Mammary epithelial cell (primary cell): ENCODE measurements at regions not wholly inside any gene's neighbourhood (a gene's known extent, or its start where the extent isn't known, plus 50 kb on each side); places are given as distances from the start of the nearest gene placed in this dataset.
"Not testable (repeated sequence)": the region's sequence is repeated elsewhere in the genome, so short reads cannot be mapped to it uniquely, and the experiment has no call there.

Source experiments
- EZH2 ChIP-seq: IDR thresholded peaks from 2 replicates; pipeline ENCODE4 v1.6.1; 2012; ENCODE audit warnings: low read length, inconsistent platforms, borderline replicate concordance
- TF ChIP-seq, protein P1 (sequence below), 2 donors: IDR thresholded peaks in 1 of 2; conservative IDR thresholded peaks in 1 of 2; 2 replicates each; pipeline ENCODE4 v1.5.1; 2011 to 2012; ENCODE audit warnings: inconsistent platforms in 2 of 2, low read length in 2 of 2, mild to moderate bottlenecking in 2 of 2, control low read depth in 1 of 2, low read depth in 1 of 2; ENCODE audit not compliant: insufficient read depth in 1 of 2; ENCODE audit errors: extremely low read depth in 1 of 2

DNA sequence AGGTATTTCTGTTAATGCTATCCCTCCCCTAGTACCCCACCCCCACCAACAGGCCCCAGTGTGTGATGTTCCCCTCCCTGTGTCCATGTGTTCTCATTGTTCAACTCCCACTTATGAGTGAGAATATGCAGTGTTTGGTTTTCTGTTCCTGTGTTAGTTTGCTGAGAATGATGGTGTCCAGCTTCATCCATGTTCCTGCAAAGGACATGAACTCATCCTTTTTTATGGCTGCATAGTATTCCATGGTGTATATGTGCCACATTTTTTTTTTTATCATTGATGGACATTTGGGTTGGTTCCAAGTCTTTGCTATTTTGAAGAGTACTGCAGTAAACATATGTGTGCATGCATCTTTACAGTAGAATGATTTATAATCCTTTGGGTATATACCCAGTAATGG lies 430.5 kb upstream of the CD180 start:
- TF ChIP-seq, protein P1, sequence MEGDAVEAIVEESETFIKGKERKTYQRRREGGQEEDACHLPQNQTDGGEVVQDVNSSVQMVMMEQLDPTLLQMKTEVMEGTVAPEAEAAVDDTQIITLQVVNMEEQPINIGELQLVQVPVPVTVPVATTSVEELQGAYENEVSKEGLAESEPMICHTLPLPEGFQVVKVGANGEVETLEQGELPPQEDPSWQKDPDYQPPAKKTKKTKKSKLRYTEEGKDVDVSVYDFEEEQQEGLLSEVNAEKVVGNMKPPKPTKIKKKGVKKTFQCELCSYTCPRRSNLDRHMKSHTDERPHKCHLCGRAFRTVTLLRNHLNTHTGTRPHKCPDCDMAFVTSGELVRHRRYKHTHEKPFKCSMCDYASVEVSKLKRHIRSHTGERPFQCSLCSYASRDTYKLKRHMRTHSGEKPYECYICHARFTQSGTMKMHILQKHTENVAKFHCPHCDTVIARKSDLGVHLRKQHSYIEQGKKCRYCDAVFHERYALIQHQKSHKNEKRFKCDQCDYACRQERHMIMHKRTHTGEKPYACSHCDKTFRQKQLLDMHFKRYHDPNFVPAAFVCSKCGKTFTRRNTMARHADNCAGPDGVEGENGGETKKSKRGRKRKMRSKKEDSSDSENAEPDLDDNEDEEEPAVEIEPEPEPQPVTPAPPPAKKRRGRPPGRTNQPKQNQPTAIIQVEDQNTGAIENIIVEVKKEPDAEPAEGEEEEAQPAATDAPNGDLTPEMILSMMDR (conservative IDR thresholded peaks at IDR 0.05 in 1 of 2, IDR thresholded peaks at IDR 0.05 in 1 of 2; ENCODE audit: extremely low read depth in 1 of 2, insufficient read depth in 1 of 2, low read depth in 1 of 2, low read length in 2 of 2) = not testable (repeated sequence)
- TF ChIP-seq EZH2 = not testable (repeated sequence)
